ENCODE measurements at regions not wholly inside any gene's neighbourhood (a gene's known extent, or its start where the extent isn't known, plus 50 kb on each side); places are given as distances from the start of the nearest gene placed in this dataset.

DNA sequence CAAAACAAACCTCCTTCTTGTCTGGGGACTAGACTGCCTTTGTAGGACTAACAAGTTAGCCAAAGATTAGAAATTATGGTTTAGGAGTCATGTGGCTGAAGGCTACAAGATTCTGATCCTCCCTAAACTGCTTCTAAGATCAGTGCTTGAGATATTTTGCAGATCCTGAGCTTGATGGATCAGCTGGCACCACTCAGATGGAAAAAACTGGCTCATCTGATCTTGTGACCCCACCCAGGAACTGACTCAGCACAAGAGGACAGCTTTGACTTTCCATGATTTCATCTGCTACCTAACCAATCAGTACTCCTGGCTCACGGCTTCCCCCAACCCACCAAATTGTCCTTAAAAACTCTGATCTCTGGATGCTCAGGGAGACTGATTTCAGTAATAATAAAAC, 271.5 kb upstream of the TAC1 start:
- no peak for DNase-seq
- Histone ChIP-seq H3K9me2 (ENCODE audit: insufficient read depth) (no peaks in the 10 kb centered on the region), H3K9me3 (ENCODE audit: insufficient read depth, low read depth) (no peaks in the 10 kb centered on the region), H3K4me3 (no peak overlapping the region), H3K79me2 (ENCODE audit: low read depth) (no peaks in the 10 kb centered on the region), H2AFZ (no peak overlapping the region), H3K27me3 (ENCODE audit: insufficient read depth, low read depth) (peaks cover 44% of the 10 kb centered on the region), H3K4me1 (replicated peaks; ENCODE audit: insufficient read depth) (no peaks in the 10 kb centered on the region), H4K20me1 (ENCODE audit: insufficient read depth) (no peaks in the 10 kb centered on the region), H3K36me3 (ENCODE audit: low read depth) (no peaks in the 10 kb centered on the region), H3K4me2 (no peak overlapping the region), H3K27ac (no peak overlapping the region), H3F3A (ENCODE audit: insufficient read depth, low read depth) (no peaks in the 10 kb centered on the region)
- TF ChIP-seq, protein P1, sequence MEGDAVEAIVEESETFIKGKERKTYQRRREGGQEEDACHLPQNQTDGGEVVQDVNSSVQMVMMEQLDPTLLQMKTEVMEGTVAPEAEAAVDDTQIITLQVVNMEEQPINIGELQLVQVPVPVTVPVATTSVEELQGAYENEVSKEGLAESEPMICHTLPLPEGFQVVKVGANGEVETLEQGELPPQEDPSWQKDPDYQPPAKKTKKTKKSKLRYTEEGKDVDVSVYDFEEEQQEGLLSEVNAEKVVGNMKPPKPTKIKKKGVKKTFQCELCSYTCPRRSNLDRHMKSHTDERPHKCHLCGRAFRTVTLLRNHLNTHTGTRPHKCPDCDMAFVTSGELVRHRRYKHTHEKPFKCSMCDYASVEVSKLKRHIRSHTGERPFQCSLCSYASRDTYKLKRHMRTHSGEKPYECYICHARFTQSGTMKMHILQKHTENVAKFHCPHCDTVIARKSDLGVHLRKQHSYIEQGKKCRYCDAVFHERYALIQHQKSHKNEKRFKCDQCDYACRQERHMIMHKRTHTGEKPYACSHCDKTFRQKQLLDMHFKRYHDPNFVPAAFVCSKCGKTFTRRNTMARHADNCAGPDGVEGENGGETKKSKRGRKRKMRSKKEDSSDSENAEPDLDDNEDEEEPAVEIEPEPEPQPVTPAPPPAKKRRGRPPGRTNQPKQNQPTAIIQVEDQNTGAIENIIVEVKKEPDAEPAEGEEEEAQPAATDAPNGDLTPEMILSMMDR (conservative IDR thresholded peaks at IDR 0.05): no peak
- TF ChIP-seq EZH2 (IDR thresholded peaks at IDR 0.05; ENCODE audit: low read depth): no peak
- BruUV-seq (replicated peaks): no TSS peak
- POLR2A ChIA-PET (ENCODE audit: unreplicated experiment): no interaction called here
- CTCF ChIA-PET: no interaction called here
- intact Hi-C loops (cut with micrococcal nuclease; ENCODE audit: unreplicated experiment): no loop called here

DNA sequence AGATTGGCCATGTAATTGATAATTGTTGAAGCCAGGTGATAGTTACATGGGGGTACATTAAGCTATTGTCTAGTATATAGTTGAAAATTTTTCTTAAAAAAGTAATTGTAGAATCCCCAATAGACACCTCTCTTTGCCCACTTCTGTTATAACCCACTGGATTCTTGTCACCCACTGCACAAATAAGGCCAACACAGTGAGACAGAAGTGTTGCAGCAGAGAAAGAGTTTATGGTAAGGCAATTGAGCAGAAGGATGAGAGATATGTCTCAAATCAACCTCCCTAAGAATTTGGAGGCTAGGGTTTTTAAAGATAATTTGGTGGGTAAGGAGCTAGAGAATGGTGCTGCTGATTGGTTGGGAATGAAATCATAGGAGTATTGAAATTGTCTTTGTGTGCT, 270.3 kb upstream of the TAC1 start:
- POLR2A ChIA-PET (ENCODE audit: unreplicated experiment): no interaction called here

DNA sequence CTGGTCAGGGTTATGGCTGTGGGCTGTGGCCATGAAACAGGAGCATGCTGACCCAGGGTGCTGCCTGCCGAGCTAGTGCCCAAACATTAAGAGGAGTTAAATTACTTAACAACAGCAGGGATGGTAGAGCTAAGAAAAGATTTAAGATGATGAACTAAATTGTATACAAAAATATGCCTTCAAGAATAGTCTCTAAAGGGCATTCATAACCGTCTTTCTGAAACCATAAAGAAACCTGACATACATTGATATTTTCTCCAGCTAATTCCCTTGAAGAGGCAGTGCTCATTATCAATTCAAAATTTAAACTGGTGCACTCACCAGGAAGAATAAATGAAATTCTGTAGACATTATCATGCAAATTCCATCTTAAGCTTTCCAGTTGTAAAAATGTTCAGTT, 265.8 kb upstream of the TAC1 start:
- BruUV-seq (replicated peaks): no TSS peak
- DNase-seq: no peak
- POLR2A ChIA-PET (ENCODE audit: unreplicated experiment): no interaction called here

More for the DNA sequence above, 270.3 kb upstream of the TAC1 start:
- no peak overlapping the region for H3K27ac ChIP-seq
- no peaks in the 10 kb centered on the region for H3K4me1 ChIP-seq (replicated peaks; ENCODE audit: insufficient read depth)
- H2AFZ ChIP-seq: no peak overlapping the region
- DNase-seq: no peak
- no peaks in the 10 kb centered on the region for H3K9me2 ChIP-seq (ENCODE audit: insufficient read depth)
- no peak overlapping the region for H3K4me3 ChIP-seq
- intact Hi-C loops (cut with micrococcal nuclease; ENCODE audit: unreplicated experiment): no loop called here
- no peaks in the 10 kb centered on the region for H3K9me3 ChIP-seq (ENCODE audit: insufficient read depth, low read depth)
- H3K27me3 ChIP-seq (ENCODE audit: insufficient read depth, low read depth): peaks cover 37% of the 10 kb centered on the region
- TF ChIP-seq, protein P1 (conservative IDR thresholded peaks at IDR 0.05): no peak
- TF ChIP-seq EZH2 (IDR thresholded peaks at IDR 0.05; ENCODE audit: low read depth): no peak
- no TSS peak for BruUV-seq (replicated peaks)
- H3K36me3 ChIP-seq (ENCODE audit: low read depth): no peaks in the 10 kb centered on the region
- H3F3A ChIP-seq (ENCODE audit: insufficient read depth, low read depth): no peaks in the 10 kb centered on the region
- H3K79me2 ChIP-seq (ENCODE audit: low read depth): no peaks in the 10 kb centered on the region
- H3K4me2 ChIP-seq: no peak overlapping the region
- CTCF ChIA-PET: no interaction called here
- H4K20me1 ChIP-seq (ENCODE audit: insufficient read depth): no peaks in the 10 kb centered on the region

More for the DNA sequence above, 265.8 kb upstream of the TAC1 start:
- H3K9me3 ChIP-seq (ENCODE audit: insufficient read depth, low read depth): no peaks in the 10 kb centered on the region
- intact Hi-C loops (cut with micrococcal nuclease; ENCODE audit: unreplicated experiment): no loop called here
- no peaks in the 10 kb centered on the region for H3K9me2 ChIP-seq (ENCODE audit: insufficient read depth)
- H3K27ac ChIP-seq: no peak overlapping the region
- CTCF ChIA-PET: no interaction called here
- TF ChIP-seq, protein P1 (conservative IDR thresholded peaks at IDR 0.05): no peak
- TF ChIP-seq EZH2 (IDR thresholded peaks at IDR 0.05; ENCODE audit: low read depth): no peak
- H3K4me2 ChIP-seq: no peak overlapping the region
- H3K36me3 ChIP-seq (ENCODE audit: low read depth): no peaks in the 10 kb centered on the region
- peaks cover 34% of the 10 kb centered on the region for H3K27me3 ChIP-seq (ENCODE audit: insufficient read depth, low read depth)
- H3K4me1 ChIP-seq (replicated peaks; ENCODE audit: insufficient read depth): no peaks in the 10 kb centered on the region
- no peaks in the 10 kb centered on the region for H4K20me1 ChIP-seq (ENCODE audit: insufficient read depth)
- no peak overlapping the region for H2AFZ ChIP-seq
- H3K4me3 ChIP-seq: no peak overlapping the region
- no peaks in the 10 kb centered on the region for H3K79me2 ChIP-seq (ENCODE audit: low read depth)
- no peaks in the 10 kb centered on the region for H3F3A ChIP-seq (ENCODE audit: insufficient read depth, low read depth)
